B cell (primary cell): ENCODE measurements at regions not wholly inside any gene's neighbourhood (a gene's known extent, or its start where the extent isn't known, plus 50 kb on each side); places are given as distances from the start of the nearest gene placed in this dataset.
A peak's percentile ranks its signal among the peaks of the same experiment; 100 is the strongest.
"Not testable (repeated sequence)": the region's sequence is repeated elsewhere in the genome, so short reads cannot be mapped to it uniquely, and the experiment has no call there.

Experiments
- ATAC-seq: fragments of 200-7000 bp; cut with Tn5 transposase; one replicate; pipeline ENCODE4 v1.10.0; 2021; ENCODE audit warnings: low read depth, mild to moderate bottlenecking, moderate number of reproducible peaks, moderate library complexity
- CTCF ChIA-PET: fragments of 350-600 bp; sonication (Branson Sonifier 250); formaldehyde crosslinking; loops from one replicate; lab custom pipeline; 2021; ENCODE audit warnings: antibody characterized with exemption, inconsistent platforms; lab: Charles Lee
- POLR2A ChIA-PET: fragments of 350-600 bp; sonication (Branson Sonifier 250); formaldehyde crosslinking; loops from one replicate; lab custom pipeline; 2021; ENCODE audit warnings: antibody characterized with exemption; lab: Charles Lee
- DNase-seq: peaks from one replicate; pipeline ENCODE4 v3.0.0; 2013
- H2AFZ ChIP-seq: 2 replicates; pipeline ENCODE4 v1.6.1; 2012; ENCODE audit warnings: mild to moderate bottlenecking, low read depth, low read length; ENCODE audit not compliant: insufficient read depth, poor library complexity, severe bottlenecking
- H3K27ac ChIP-seq, 2 donors: 1 replicate in 1 of 2; 2 replicates in 1 of 2; pipeline ENCODE4 v1.5.1; 2012 to 2013; ENCODE audit warnings: low read length in 2 of 2, mild to moderate bottlenecking in 2 of 2, moderate library complexity in 1 of 2
- H3K27me3 ChIP-seq, 4 experiments: fragments of 200-600 bp in 1 of 4; sonication (generic) in 1 of 4; replicated peaks in 1 of 4; 1 replicate in 2 of 4; 2 replicates in 2 of 4; pipeline versions ENCODE4 v1.6.1 to v1.7.0; 2013 to 2016; ENCODE audit warnings: low read length in 3 of 4, mild to moderate bottlenecking in 2 of 4, mixed read lengths in 1 of 4, moderate library complexity in 1 of 4; ENCODE audit not compliant: insufficient read depth in 4 of 4, control insufficient read depth in 3 of 4; ENCODE audit errors: control extremely low read depth in 1 of 4
- H3K36me3 ChIP-seq, 2 experiments: replicated peaks in 1 of 2; 1 replicate in 1 of 2; 2 replicates in 1 of 2; pipeline versions ENCODE4 v1.6.1 to v1.7.1; 2013; ENCODE audit warnings: low read length in 1 of 2; ENCODE audit not compliant: insufficient read depth in 2 of 2, control insufficient read depth in 1 of 2; ENCODE audit errors: control extremely low read depth in 1 of 2, extremely low read depth in 1 of 2
- H3K4me1 ChIP-seq, 2 donors: fragments of 200-600 bp in 1 of 2; sonication (generic) in 1 of 2; 1 replicate in 1 of 2; 2 replicates in 1 of 2; pipeline versions ENCODE4 v1.5.1 to v1.6.1; 2013 to 2017; ENCODE audit warnings: low read length in 2 of 2; ENCODE audit not compliant: control insufficient read depth in 2 of 2, insufficient read depth in 2 of 2
- H3K4me2 ChIP-seq: replicated peaks from 2 replicates; pipeline ENCODE3; 2012; ENCODE audit warnings: mild to moderate bottlenecking, low read depth, low read length; ENCODE audit not compliant: poor library complexity, severe bottlenecking
- H3K4me3 ChIP-seq, 5 experiments: fragments of 200-600 bp in 1 of 5; sonication (generic) in 1 of 5; 1 replicate in 3 of 5; 2 replicates in 2 of 5; pipeline versions ENCODE4 v1.5.1 to v1.7.0; 2011 to 2016; ENCODE audit warnings: low read length in 4 of 5, mild to moderate bottlenecking in 4 of 5, low read depth in 2 of 5, control low read depth in 1 of 5, moderate library complexity in 1 of 5; ENCODE audit not compliant: insufficient read depth in 1 of 5; ENCODE audit errors: control extremely low read depth in 1 of 5, extremely low read depth in 1 of 5
- H3K79me2 ChIP-seq: fragments of 200-600 bp; sonication (generic); one replicate; pipeline ENCODE4 v1.6.0; 2016; ENCODE audit warnings: low read length; ENCODE audit not compliant: control insufficient read depth, insufficient read depth
- H3K9ac ChIP-seq: fragments of 200-600 bp; sonication (generic); 2 replicates; pipeline ENCODE4 v1.6.1; 2017; ENCODE audit warnings: mild to moderate bottlenecking, low read length, moderate library complexity
- H3K9me3 ChIP-seq, 3 donors: one replicate each; pipeline versions ENCODE4 v1.6.1 to v1.7.1; 2013; ENCODE audit warnings: low read length in 2 of 3; ENCODE audit not compliant: control insufficient read depth in 2 of 3, insufficient read depth in 1 of 3; ENCODE audit errors: control extremely low read depth in 1 of 3
- H4K20me1 ChIP-seq: 2 replicates; pipeline ENCODE4 v1.6.0; 2012; ENCODE audit warnings: mild to moderate bottlenecking, low read length; ENCODE audit not compliant: insufficient read depth, control insufficient read depth, poor library complexity, severe bottlenecking
- H3K27ac Mint-ChIP-seq: one replicate; pipeline ENCODE4 v1.8.0; 2021; ENCODE audit warnings: mixed read lengths
- H3K27me3 Mint-ChIP-seq: one replicate; pipeline ENCODE4 v1.8.0; 2021; ENCODE audit warnings: mixed read lengths
- H3K4me1 Mint-ChIP-seq: one replicate; pipeline ENCODE4 v1.8.0; 2021; ENCODE audit warnings: mixed read lengths
- H3K4me3 Mint-ChIP-seq: one replicate; pipeline ENCODE4 v1.8.0; 2021; ENCODE audit warnings: mixed read lengths
- H3K9me3 Mint-ChIP-seq: one replicate; pipeline ENCODE4 v1.8.0; 2022; ENCODE audit warnings: mixed read lengths; ENCODE audit not compliant: insufficient read depth
- WGBS: methylation state at CpG from one replicate; pipeline ENCODE4 v1.1.5; 2013; ENCODE audit warnings: missing lambda C conversion rate; ENCODE audit not compliant: insufficient coverage; 5-methylcytosine and 5-hydroxymethylcytosine counted together
- intact Hi-C: fragments of 100-400 bp; cut with micrococcal nuclease; formaldehyde crosslinking; loops from one replicate; pipeline ENCODE4 v1.10.0; 2022

GRCh38 chr3:125914608-125915436 is 54.2 kb upstream of the ROPN1B start:
- 0% methylated on average over 1 of the region's 14 CpGs for WGBS
- not testable (repeated sequence) for DNase-seq

GRCh38 chr3:125915437-125915787 is 53.6 kb upstream of the ROPN1B start:
- H3K4me3 Mint-ChIP-seq: peak overlapping the region; percentile 93
- peak overlapping the region; percentile 64 for H3K4me2 ChIP-seq
- WGBS: under 1% methylated on average over 29 of the region's 30 CpGs
- H3K4me1 Mint-ChIP-seq: peaks cover 11% of the 10 kb centered on the region
- H4K20me1 ChIP-seq, H3K27me3 Mint-ChIP-seq, POLR2A ChIA-PET, H3K27me3 ChIP-seq, H3K9me3 ChIP-seq, H3K79me2 ChIP-seq, H3K36me3 ChIP-seq, H3K9me3 Mint-ChIP-seq, ATAC-seq, CTCF ChIA-PET: not testable (repeated sequence)
- intact Hi-C loops: loop anchor here (1.0 to 10.0 kb wide), 5 partner anchors 441 to 1682 kb away; partner anchors contain the start of genes CHCHD6, MCM2, PLXNA1 and ZNF148
- peaks cover 0 to 15% of the 10 kb centered on the region in 2 donors for H3K4me1 ChIP-seq
- peak; percentile 71 for DNase-seq
- H2AFZ ChIP-seq: peak overlapping the region; percentile 87
- peak overlapping the region; percentile 70 for H3K9ac ChIP-seq
- H3K27ac ChIP-seq: peak overlapping the region; percentile 78 to 85
- peak overlapping the region in 4 of 5 experiments; percentile 66 to 77 (median 74) for H3K4me3 ChIP-seq
- peak overlapping the region; percentile 96 for H3K27ac Mint-ChIP-seq

More at GRCh38 chr3:125914608-125915436, 54.2 kb upstream of the ROPN1B start:
- H3K27me3 ChIP-seq, ATAC-seq, H3K79me2 ChIP-seq, H3K9me3 ChIP-seq, H3K27me3 Mint-ChIP-seq, CTCF ChIA-PET, H3K36me3 ChIP-seq, H4K20me1 ChIP-seq, POLR2A ChIA-PET, H3K9me3 Mint-ChIP-seq: not testable (repeated sequence)
- Histone ChIP-seq H2AFZ (peak overlapping the region; percentile 87), H3K4me1 (peaks cover 0 to 15% of the 10 kb centered on the region in 2 donors), H3K27ac (peak overlapping the region; percentile 78 to 85), H3K9ac (peak overlapping the region; percentile 70), H3K4me2 (peak overlapping the region; percentile 64), H3K4me3 (peak overlapping the region in 4 of 5 experiments; percentile 66 to 77 (median 74))
- H3K4me1 Mint-ChIP-seq: peaks cover 11% of the 10 kb centered on the region
- peak overlapping the region; percentile 96 for H3K27ac Mint-ChIP-seq
- intact Hi-C loops: loop anchor here (1.0 to 10.0 kb wide), 5 partner anchors 441 to 1682 kb away; partner anchors contain the start of genes CHCHD6, MCM2, PLXNA1 and ZNF148
- peak overlapping the region; percentile 93 for H3K4me3 Mint-ChIP-seq

GRCh38 chr3:125915792-125916375 is 53.1 kb upstream of the ROPN1B start:
- Histone ChIP-seq H3K4me3 (peak overlapping the region in 4 of 5 experiments; percentile 66 to 77 (median 74)), H3K4me1 (peaks cover 0 to 15% of the 10 kb centered on the region in 2 donors), H2AFZ (peak overlapping the region; percentile 87), H3K9ac (peak overlapping the region; percentile 70), H3K27ac (peak overlapping the region; percentile 78 to 85), H3K4me2 (peak overlapping the region; percentile 64)
- peaks cover 11% of the 10 kb centered on the region for H3K4me1 Mint-ChIP-seq
- H3K9me3 ChIP-seq, CTCF ChIA-PET, H3K27me3 ChIP-seq, H3K27me3 Mint-ChIP-seq, H4K20me1 ChIP-seq, H3K36me3 ChIP-seq, H3K9me3 Mint-ChIP-seq, POLR2A ChIA-PET, H3K79me2 ChIP-seq: not testable (repeated sequence)
- DNase-seq: peak; percentile 97
- WGBS: 0% methylated on average over 35 of the region's 40 CpGs
- H3K27ac Mint-ChIP-seq: peak overlapping the region; percentile 96
- peak overlapping the region; percentile 93 for H3K4me3 Mint-ChIP-seq
- intact Hi-C loops: loop anchor here (1.0 to 10.0 kb wide), 6 partner anchors 168 to 1681 kb away; partner anchors contain the start of genes CHCHD6, MCM2, PLXNA1 and SLC41A3
- ATAC-seq: peak; percentile 69
